ENCODE measurements at regions not wholly inside any gene's neighbourhood (a gene's known extent, or its start where the extent isn't known, plus 50 kb on each side); places are given as distances from the start of the nearest gene placed in this dataset.

DNA sequence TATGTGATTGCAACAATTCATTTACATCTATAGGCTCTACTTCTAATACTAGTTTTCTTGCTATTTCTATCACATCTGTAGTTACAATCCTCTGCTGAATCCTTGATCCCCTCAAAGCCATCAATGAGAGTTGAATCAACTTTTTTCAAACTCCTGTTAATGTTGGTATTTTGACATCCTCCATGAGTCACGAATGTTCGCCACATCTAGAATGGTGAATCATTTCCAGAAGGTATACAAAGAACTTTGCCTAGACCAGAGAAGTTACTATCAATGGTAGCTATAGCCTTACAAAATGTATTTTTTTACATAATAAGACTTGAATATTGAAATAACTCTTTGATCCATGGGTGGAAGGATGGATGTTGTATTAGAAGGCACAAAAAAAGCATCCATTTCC is 110.0 kb downstream of the AMY1C start:
- Histone ChIP-seq H3K9ac (ENCODE audit: insufficient read depth, low read depth, low read length) (no peak overlapping the region), H3K4me1 (ENCODE audit: insufficient read depth, low read length) (no peaks in the 10 kb centered on the region), H3K27ac (ENCODE audit: extremely low read length, insufficient read depth, low read length) (no peak overlapping the region), H3K27me3 (ENCODE audit: control insufficient read depth in 1 of 2, insufficient read depth in 2 of 2, low read length in 2 of 2) (no peaks in the 10 kb centered on the region), H3K4me3 (replicated peaks in 1 of 3; ENCODE audit: insufficient read depth in 1 of 3, low read depth in 2 of 3, low read length in 3 of 3) (no peak overlapping the region), H3K36me3 (replicated peaks in 1 of 2; ENCODE audit: control insufficient read depth in 1 of 2, insufficient read depth in 2 of 2, low read length in 2 of 2) (no peaks in the 10 kb centered on the region), H3K79me2 (ENCODE audit: insufficient read depth, low read length) (no peaks in the 10 kb centered on the region), H3K4me2 (ENCODE audit: low read depth, low read length) (no peak overlapping the region), H4K20me1 (ENCODE audit: insufficient read depth, low read length) (no peaks in the 10 kb centered on the region), H3K9me3 (ENCODE audit: low read length) (peaks cover 81% of the 10 kb centered on the region), H2AFZ (ENCODE audit: low read length) (no peak overlapping the region)
- ChIA-PET CTCF (ENCODE audit: low intra/inter-chr PET ratio, low total read pairs) (no interaction called here), POLR2A (no interaction called here)
- 2% methylated on average over 2 of the region's 2 CpGs for WGBS (ENCODE audit: low lambda C conversion rate)
- in situ Hi-C loops (cut with HindIII; ENCODE audit: extremely low pct_ligation_motif_present, low pct_unique_long_range_greater_than_20kb) (no loop called here), intact Hi-C loops (cut with micrococcal nuclease; ENCODE audit: unreplicated experiment) (no loop called here)
- BruUV-seq (replicated peaks), result no TSS peak
- no peak for ATAC-seq
- DNase-seq (ENCODE audit: low spot score), result no peak
- no peak for TF ChIP-seq ZNF331 (CRISPR knock-in tag; IDR thresholded peaks at IDR 0.05)
- FAIRE-seq, result no peak

DNA sequence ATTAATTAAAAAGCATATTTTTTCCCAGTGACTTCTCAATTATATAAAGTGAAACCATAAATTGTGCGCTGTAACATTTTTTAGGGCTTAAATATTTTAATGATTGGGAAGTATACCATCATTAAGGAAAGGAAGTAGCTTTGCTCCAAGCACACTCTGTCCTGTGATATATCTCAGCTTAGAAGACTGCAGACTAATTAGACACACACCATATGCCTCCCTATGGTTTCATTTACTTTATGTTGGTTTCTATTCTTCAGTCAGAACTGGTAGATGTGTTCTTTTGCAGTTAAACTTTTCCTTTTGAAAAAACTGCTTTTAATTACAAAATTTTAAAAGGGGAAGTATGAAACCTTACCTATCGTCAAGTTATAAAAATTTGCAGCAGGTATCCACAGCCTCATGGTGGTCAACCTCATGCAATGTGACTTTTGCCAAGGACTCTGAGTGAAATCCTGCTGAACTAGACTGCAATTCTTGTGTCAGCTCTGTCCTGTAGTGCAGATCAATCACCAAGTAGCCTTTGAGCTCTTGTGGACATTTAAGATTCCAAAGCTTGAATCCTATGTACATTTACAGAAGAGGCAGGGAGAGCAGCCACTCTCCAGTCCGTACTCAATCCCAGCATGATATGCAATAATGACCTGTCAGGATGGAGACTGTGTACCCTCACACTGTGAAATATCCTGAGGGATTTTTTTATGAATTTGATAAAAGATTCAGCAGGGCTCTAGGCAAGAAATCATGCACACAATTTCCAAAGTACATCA is 149.1 kb downstream of the AMY1C start:
- intact Hi-C loops (cut with micrococcal nuclease; ENCODE audit: unreplicated experiment), result no loop called here
- POLR2A ChIA-PET, result no interaction called here
- TF ChIP-seq ATAD3A (CRISPR knock-in tag; IDR thresholded peaks at IDR 0.05), result no peak
- no peak for TF ChIP-seq SPEN (CRISPR knock-in tag; IDR thresholded peaks at IDR 0.05; ENCODE audit: low read depth)
- TF ChIP-seq TEAD3 (CRISPR knock-in tag; optimal IDR thresholded peaks at IDR 0.05; ENCODE audit: borderline replicate concordance), result no peak
- no peak for TF ChIP-seq ZNF75D (CRISPR knock-in tag; IDR thresholded peaks at IDR 0.05; ENCODE audit: borderline replicate concordance)
- TF ChIP-seq PCBP1 (IDR thresholded peaks at IDR 0.05; ENCODE audit: borderline replicate concordance, low read depth, low read length), result no peak
- no peak for TF ChIP-seq EZH2 (conservative IDR thresholded peaks at IDR 0.05; ENCODE audit: low read depth, low read length)
- no peak for TF ChIP-seq PAWR (CRISPR knock-in tag; IDR thresholded peaks at IDR 0.05; ENCODE audit: borderline replicate concordance)
- no peak for TF ChIP-seq ZC3H13 (CRISPR knock-in tag; IDR thresholded peaks at IDR 0.05)
- no peak for TF ChIP-seq ZNF367 (CRISPR knock-in tag; IDR thresholded peaks at IDR 0.05; ENCODE audit: borderline replicate concordance)
- no peak for TF ChIP-seq JUND (CRISPR knock-in tag; IDR thresholded peaks at IDR 0.05)
- no peak for TF ChIP-seq FOXM1 (CRISPR knock-in tag; IDR thresholded peaks at IDR 0.05)
- TF ChIP-seq ZNF713 (CRISPR knock-in tag; IDR thresholded peaks at IDR 0.05), result no peak
- TF ChIP-seq ZNF749 (CRISPR knock-in tag; IDR thresholded peaks at IDR 0.05; ENCODE audit: borderline replicate concordance), result no peak
- TF ChIP-seq ZNF3 (CRISPR knock-in tag; IDR thresholded peaks at IDR 0.05), result no peak
- TF ChIP-seq, protein P1, sequence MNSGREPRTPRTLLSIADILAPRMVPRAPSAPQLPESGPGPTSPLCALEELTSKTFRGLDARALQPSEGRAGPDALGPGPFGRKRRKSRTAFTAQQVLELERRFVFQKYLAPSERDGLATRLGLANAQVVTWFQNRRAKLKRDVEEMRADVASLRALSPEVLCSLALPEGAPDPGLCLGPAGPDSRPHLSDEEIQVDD (CRISPR knock-in tag; IDR thresholded peaks at IDR 0.05; ENCODE audit: borderline replicate concordance), result no peak

More for the DNA sequence above, 149.1 kb downstream of the AMY1C start:
- ATAC-seq (no peak), DNase-seq (ENCODE audit: low spot score) (no peak), FAIRE-seq (no peak)
- in situ Hi-C loops (cut with HindIII; ENCODE audit: extremely low pct_ligation_motif_present, low pct_unique_long_range_greater_than_20kb), result no loop called here
- no peaks in the 10 kb centered on the region for H3K79me2 ChIP-seq (ENCODE audit: insufficient read depth, low read length)
- H3K36me3 ChIP-seq (replicated peaks in 1 of 2; ENCODE audit: control insufficient read depth in 1 of 2, insufficient read depth in 2 of 2, low read length in 2 of 2), result no peaks in the 10 kb centered on the region
- H3K27me3 ChIP-seq (ENCODE audit: control insufficient read depth in 1 of 2, insufficient read depth in 2 of 2, low read length in 2 of 2), result no peaks in the 10 kb centered on the region
- no peak overlapping the region for H3K27ac ChIP-seq (ENCODE audit: extremely low read length, insufficient read depth, low read length)
- no peak overlapping the region for H3K4me2 ChIP-seq (ENCODE audit: low read depth, low read length)
- no peaks in the 10 kb centered on the region for H3K4me1 ChIP-seq (ENCODE audit: insufficient read depth, low read length)
- H3K9ac ChIP-seq (ENCODE audit: insufficient read depth, low read depth, low read length), result no peak overlapping the region
- no peak overlapping the region for H3K4me3 ChIP-seq (replicated peaks in 1 of 3; ENCODE audit: insufficient read depth in 1 of 3, low read depth in 2 of 3, low read length in 3 of 3)
- CTCF ChIA-PET (ENCODE audit: low intra/inter-chr PET ratio, low total read pairs), result no interaction called here
- no peak overlapping the region for H2AFZ ChIP-seq (ENCODE audit: low read length)
- H3K9me3 ChIP-seq (ENCODE audit: low read length), result no peaks in the 10 kb centered on the region; the same call in 1 of the 2 replicates
- H4K20me1 ChIP-seq (ENCODE audit: insufficient read depth, low read length), result no peaks in the 10 kb centered on the region
- no TSS peak for BruUV-seq (replicated peaks)
- 2% methylated on average over 3 of the region's 3 CpGs for WGBS (ENCODE audit: low lambda C conversion rate)
